GM18867 (cell line): ENCODE measurements at regions not wholly inside any gene's neighbourhood (a gene's known extent, or its start where the extent isn't known, plus 50 kb on each side); places are given as distances from the start of the nearest gene placed in this dataset.
"Not testable (repeated sequence)": the region's sequence is repeated elsewhere in the genome, so short reads cannot be mapped to it uniquely, and the experiment has no call there.

Source experiments
- ATAC-seq: cut with Tn5 transposase; IDR thresholded peaks from one replicate; pipeline ENCODE4 v1.9.1; 2021; ENCODE audit warnings: mild to moderate bottlenecking, moderate library complexity; ENCODE audit not compliant: unreplicated experiment

- no peak for ATAC-seq
Measured at GRCh38 chr15:35286721-35287120, 201.6 kb upstream of the NANOGP8 start.

GRCh38 chr15:35282965-35283496, 197.9 kb upstream of the NANOGP8 start:
- ATAC-seq = no peak

DNA sequence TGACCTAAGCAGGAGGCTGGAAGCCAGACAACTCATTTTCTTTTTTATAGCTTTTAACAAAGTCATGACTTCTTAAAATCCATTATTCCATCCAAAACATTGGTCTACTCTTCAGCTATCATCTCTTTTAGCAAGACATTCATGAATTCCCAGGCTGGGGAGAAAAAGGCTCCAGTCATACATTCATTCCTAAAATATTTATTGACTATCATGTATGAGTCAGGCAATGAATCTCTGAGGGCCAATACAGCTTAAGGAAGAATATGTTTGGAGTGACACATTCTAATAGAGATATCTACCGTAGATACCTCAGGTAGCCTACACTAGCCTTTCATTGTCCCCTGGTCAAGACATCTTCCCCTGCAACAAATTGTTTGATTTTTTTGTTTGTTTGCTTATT, 196.4 kb upstream of the NANOGP8 start:
- ATAC-seq = no peak

GRCh38 chr15:35279811-35280210, 194.7 kb upstream of the NANOGP8 start:
- ATAC-seq = no peak

DNA sequence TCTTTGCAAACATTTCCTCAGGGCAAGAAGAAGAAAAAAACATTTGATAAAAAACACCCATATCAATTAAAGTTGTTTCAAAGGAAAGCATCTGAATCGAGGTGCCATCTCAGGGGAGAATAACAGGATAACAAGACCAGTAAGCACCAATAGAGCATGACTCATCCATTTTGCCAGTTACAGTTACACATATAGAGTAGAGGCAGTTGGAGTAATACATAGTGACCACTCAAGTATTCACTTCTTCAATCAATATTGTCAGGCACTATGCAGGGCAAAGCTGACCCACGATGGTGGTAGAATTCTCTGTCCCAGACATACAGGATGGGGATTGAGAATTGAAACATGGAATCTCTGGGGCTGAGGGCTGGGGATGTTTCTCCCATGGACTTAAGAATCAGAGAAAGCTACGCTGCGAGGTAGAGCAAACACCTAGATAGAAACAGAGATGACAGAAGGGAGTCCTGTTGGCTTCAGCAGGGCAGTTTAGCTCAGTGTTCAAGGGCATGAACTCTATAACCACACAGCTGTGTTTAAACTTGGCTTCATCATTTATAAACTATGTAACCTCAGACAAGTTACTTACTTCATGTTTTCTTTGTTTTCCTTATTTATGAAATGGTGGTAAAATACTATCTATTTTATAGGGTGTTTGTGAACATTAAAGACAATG, 186.4 kb upstream of the NANOGP8 start:
- ATAC-seq = no peak

DNA sequence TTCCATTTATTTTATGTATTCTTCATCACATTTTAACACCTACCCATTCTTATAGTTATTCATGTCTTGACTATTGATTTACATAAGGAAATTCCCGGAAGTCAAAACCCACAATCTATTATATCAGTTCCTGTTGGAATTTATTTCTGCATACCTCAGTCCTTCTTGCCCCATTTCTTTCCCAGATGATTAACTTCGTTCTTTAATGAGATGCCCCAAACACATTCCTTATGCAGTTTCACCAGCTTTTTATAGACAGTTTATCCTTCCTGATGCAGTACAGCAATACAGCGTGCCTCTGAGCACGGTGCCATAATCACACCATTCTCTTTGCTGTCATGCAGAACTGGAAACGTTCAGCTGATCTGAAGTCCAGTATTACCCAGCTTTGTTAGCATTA, 175.8 kb upstream of the NANOGP8 start:
- no peak for ATAC-seq

GRCh38 chr15:35260274-35260673, 175.2 kb upstream of the NANOGP8 start:
- ATAC-seq = not testable (repeated sequence)

DNA sequence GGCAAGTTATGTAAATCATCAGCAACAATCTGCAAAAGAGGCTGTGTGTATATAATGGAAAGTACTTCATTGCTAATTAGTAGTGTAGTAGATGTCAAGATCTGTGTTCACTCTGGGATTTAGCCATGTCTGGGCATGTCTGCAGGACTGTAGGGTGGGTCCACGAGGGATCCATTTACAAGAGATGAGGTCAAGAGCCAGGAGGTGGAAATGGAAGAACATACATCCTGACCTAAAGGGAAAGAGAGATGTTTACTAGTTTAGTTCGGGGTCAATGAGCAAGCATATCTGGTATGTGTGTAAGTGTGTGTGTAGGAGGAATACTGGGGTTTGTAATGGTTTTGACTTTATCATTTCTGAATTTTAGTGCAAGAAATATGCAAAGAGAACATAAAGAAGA, 171.5 kb upstream of the NANOGP8 start:
- ATAC-seq = no peak

- no peak for ATAC-seq
Measured at GRCh38 chr15:35256141-35256540, 171.0 kb upstream of the NANOGP8 start.

DNA sequence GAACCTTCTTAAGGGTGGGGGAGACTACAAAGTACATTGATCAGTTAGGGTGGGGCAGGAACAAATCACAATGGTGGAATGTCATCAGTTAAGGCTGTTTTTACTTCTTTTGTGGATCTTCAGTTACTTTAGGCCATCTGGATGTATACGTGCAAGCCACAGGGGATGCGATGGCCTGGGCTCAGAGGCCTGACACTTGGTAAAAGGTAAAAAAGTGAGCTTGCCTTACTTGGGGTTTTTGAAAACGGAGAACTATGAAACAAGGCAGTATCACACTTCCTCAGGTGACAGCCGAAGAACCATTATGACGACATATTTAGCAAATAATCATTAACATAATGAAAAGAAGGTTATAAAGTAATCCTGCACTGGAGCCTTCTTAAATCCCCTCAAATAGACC, 169.8 kb upstream of the NANOGP8 start:
- not testable (repeated sequence) for ATAC-seq

- ATAC-seq = no peak
Measured at GRCh38 chr15:35254062-35254461, 169.0 kb upstream of the NANOGP8 start.

GRCh38 chr15:35252351-35252865, 167.3 kb upstream of the NANOGP8 start:
- ATAC-seq = no peak

- ATAC-seq = no peak
Measured at GRCh38 chr15:35247150-35247549, 162.1 kb upstream of the NANOGP8 start.

GRCh38 chr15:35246451-35246850, 161.4 kb upstream of the NANOGP8 start:
- no peak for ATAC-seq

- ATAC-seq = not testable (repeated sequence)
Measured at GRCh38 chr15:35245681-35246080, 160.6 kb upstream of the NANOGP8 start.

- ATAC-seq = no peak
Measured at GRCh38 chr15:35244227-35244626, 159.1 kb upstream of the NANOGP8 start.

GRCh38 chr15:35243758-35244157, 158.7 kb upstream of the NANOGP8 start:
- ATAC-seq = no peak

- not testable (repeated sequence) for ATAC-seq
Measured at GRCh38 chr15:35239693-35240092, 154.6 kb upstream of the NANOGP8 start.

GRCh38 chr15:35238448-35238847, 153.4 kb upstream of the NANOGP8 start:
- not testable (repeated sequence) for ATAC-seq

- no peak for ATAC-seq
Measured at GRCh38 chr15:35229085-35229484, 144.0 kb upstream of the NANOGP8 start.

DNA sequence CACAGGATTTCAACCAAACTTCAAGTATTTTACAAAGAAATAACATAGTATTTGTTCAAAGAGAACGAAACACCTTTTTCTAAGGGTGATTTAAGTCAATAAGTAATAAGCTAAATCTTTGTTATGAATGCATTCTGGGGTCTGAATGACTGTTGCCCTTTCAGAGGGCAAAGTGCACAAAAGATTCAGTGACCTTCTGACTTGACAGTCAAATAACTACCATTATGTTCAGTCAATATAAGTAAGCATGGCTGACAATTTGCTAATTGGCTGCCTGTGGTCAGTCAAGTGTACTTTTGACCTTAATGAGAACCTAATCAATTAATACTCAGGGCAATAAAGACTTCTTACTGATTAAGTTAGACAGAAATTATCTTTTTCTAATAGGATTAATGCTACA, 133.1 kb upstream of the NANOGP8 start:
- no peak for ATAC-seq

- no peak for ATAC-seq
Measured at GRCh38 chr15:35215093-35215492, 130.0 kb upstream of the NANOGP8 start.
